Fibroblast of lung (primary cell): ENCODE measurements at regions not wholly inside any gene's neighbourhood (a gene's known extent, or its start where the extent isn't known, plus 50 kb on each side); places are given as distances from the start of the nearest gene placed in this dataset.

Experiments used
- DNase-seq, 2 donors: peaks; one replicate each; pipeline versions ENCODE4 v3.0.0 to v3.0.0-alpha.2; 2010; ENCODE audit warnings: low read depth in 2 of 2
- H2AFZ ChIP-seq: 2 replicates; pipeline ENCODE4 v1.5.1; 2012; ENCODE audit warnings: low read length, control low read depth, inconsistent platforms
- H3K27ac ChIP-seq: 2 replicates; pipeline ENCODE4 v1.5.1; 2011; ENCODE audit warnings: low read length, control low read depth; ENCODE audit not compliant: insufficient read depth
- H3K27me3 ChIP-seq: 2 replicates; pipeline ENCODE4 v1.5.1; 2011; ENCODE audit warnings: mild to moderate bottlenecking, low read length; ENCODE audit not compliant: control insufficient read depth, insufficient read depth
- H3K36me3 ChIP-seq: 2 replicates; pipeline ENCODE4 v1.5.1; 2011; ENCODE audit warnings: low read length; ENCODE audit not compliant: control insufficient read depth, insufficient read depth
- H3K4me1 ChIP-seq: 2 replicates; pipeline ENCODE4 v1.5.1; 2011; ENCODE audit warnings: low read length; ENCODE audit not compliant: control insufficient read depth, insufficient read depth; ENCODE audit errors: extremely low read depth
- H3K4me2 ChIP-seq: 2 replicates; pipeline ENCODE4 v1.5.1; 2011; ENCODE audit warnings: low read length, control low read depth; ENCODE audit not compliant: insufficient read depth; ENCODE audit errors: extremely low read depth
- H3K4me3 ChIP-seq, 4 experiments: fragments of 200-600 bp in 1 of 4; sonication (generic) in 1 of 4; replicated peaks in 1 of 4; 2 replicates each; pipeline ENCODE4 v1.5.1; 2011 to 2016; ENCODE audit warnings: low read length in 4 of 4, low read depth in 3 of 4, mild to moderate bottlenecking in 3 of 4, control low read depth in 2 of 4, inconsistent platforms in 1 of 4, mixed read lengths in 1 of 4; ENCODE audit not compliant: insufficient read depth in 1 of 4; ENCODE audit errors: control extremely low read depth in 1 of 4
- H3K79me2 ChIP-seq: 2 replicates; pipeline ENCODE4 v1.5.1; 2012; ENCODE audit warnings: mild to moderate bottlenecking, low read length, inconsistent platforms; ENCODE audit not compliant: control insufficient read depth, insufficient read depth
- H3K9ac ChIP-seq: 2 replicates; pipeline ENCODE4 v1.5.1; 2011; ENCODE audit warnings: mild to moderate bottlenecking, low read length, control low read depth; ENCODE audit not compliant: insufficient read depth
- H3K9me3 ChIP-seq: 2 replicates; pipeline ENCODE4 v1.5.1; 2012; ENCODE audit warnings: low read depth, low read length; ENCODE audit not compliant: control insufficient read depth, insufficient read depth
- H4K20me1 ChIP-seq: 2 replicates; pipeline ENCODE4 v1.5.1; 2011; ENCODE audit warnings: low read length; ENCODE audit not compliant: control insufficient read depth, insufficient read depth; ENCODE audit errors: extremely low read depth
- EZH2 ChIP-seq: IDR thresholded peaks from 2 replicates; pipeline ENCODE4 v1.5.1; 2012; ENCODE audit warnings: low read length, control low read depth, mild to moderate bottlenecking; ENCODE audit errors: missing control alignments
- TF ChIP-seq, protein P1 (sequence below), 2 donors: IDR thresholded peaks in 1 of 2; conservative IDR thresholded peaks in 1 of 2; 1 replicate in 1 of 2; 2 replicates in 1 of 2; pipeline ENCODE4 v1.5.1; 2011 to 2012; ENCODE audit warnings: low read length in 2 of 2, control low read depth in 1 of 2, inconsistent platforms in 1 of 2, low read depth in 1 of 2, mild to moderate bottlenecking in 1 of 2

DNA sequence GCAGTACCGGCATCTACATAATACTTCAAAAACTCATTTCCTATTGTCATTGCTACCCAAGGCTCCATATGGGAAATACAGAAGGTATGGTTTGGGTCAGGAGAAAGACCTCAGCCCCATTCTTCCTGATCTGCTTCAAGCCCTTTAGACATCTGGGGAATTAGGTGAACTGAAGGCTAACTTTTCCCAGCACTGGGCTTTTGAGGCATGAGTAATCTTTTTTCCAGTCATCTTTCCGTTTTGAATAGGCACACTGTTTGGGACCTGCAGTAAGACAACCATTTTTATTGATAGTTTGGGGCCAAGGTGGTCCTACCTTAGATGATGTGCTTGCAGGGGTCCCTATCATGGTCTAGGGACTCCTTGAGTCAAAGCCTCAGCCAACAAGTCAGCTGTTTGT lies 198.4 kb downstream of the HAO1 start:
- Histone ChIP-seq H3K4me2 (no peak overlapping the region), H3K36me3 (no peaks in the 10 kb centered on the region), H3K27me3 (no peaks in the 10 kb centered on the region), H3K4me1 (peaks cover 4% of the 10 kb centered on the region), H3K4me3 (no peak overlapping the region), H3K79me2 (no peaks in the 10 kb centered on the region), H2AFZ (no peak overlapping the region), H3K27ac (no peak overlapping the region), H3K9ac (no peak overlapping the region), H4K20me1 (no peaks in the 10 kb centered on the region), H3K9me3 (no peaks in the 10 kb centered on the region)
- no peak for TF ChIP-seq EZH2
- TF ChIP-seq, protein P1, sequence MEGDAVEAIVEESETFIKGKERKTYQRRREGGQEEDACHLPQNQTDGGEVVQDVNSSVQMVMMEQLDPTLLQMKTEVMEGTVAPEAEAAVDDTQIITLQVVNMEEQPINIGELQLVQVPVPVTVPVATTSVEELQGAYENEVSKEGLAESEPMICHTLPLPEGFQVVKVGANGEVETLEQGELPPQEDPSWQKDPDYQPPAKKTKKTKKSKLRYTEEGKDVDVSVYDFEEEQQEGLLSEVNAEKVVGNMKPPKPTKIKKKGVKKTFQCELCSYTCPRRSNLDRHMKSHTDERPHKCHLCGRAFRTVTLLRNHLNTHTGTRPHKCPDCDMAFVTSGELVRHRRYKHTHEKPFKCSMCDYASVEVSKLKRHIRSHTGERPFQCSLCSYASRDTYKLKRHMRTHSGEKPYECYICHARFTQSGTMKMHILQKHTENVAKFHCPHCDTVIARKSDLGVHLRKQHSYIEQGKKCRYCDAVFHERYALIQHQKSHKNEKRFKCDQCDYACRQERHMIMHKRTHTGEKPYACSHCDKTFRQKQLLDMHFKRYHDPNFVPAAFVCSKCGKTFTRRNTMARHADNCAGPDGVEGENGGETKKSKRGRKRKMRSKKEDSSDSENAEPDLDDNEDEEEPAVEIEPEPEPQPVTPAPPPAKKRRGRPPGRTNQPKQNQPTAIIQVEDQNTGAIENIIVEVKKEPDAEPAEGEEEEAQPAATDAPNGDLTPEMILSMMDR (conservative IDR thresholded peaks at IDR 0.05 in 1 of 2, IDR thresholded peaks at IDR 0.05 in 1 of 2; ENCODE audit: low read depth in 1 of 2, low read length in 2 of 2): no peak
- peak in 1 of 2 donors; percentile 56 for DNase-seq

DNA sequence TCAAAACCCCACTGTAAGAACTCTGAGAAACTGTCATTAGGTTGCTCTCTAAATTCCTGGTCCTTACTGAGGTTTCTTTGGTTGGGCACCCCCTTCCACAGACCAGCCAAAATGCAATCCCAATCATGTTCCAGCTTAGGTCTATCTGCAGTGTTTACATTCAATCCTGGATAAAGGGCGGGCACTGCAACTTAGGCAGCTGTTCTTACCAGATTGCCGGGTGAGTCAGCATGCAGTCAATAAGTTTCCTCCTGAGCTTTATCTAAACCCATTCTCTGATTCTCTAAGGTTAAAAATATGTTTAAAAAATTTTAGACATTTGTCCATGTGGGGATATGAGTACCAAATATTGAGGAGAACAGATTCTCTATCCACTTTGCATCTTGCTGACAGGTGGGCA lies 197.8 kb downstream of the HAO1 start:
- Histone ChIP-seq H3K27ac (peak overlapping the region; percentile 16), H3K4me2 (no peak overlapping the region), H3K27me3 (no peaks in the 10 kb centered on the region), H3K9me3 (no peaks in the 10 kb centered on the region), H3K9ac (no peak overlapping the region), H3K4me3 (no peak overlapping the region), H3K36me3 (no peaks in the 10 kb centered on the region), H2AFZ (no peak overlapping the region), H3K79me2 (no peaks in the 10 kb centered on the region), H3K4me1 (peaks cover 4% of the 10 kb centered on the region), H4K20me1 (no peaks in the 10 kb centered on the region)
- TF ChIP-seq, protein P1 (conservative IDR thresholded peaks at IDR 0.05 in 1 of 2, IDR thresholded peaks at IDR 0.05 in 1 of 2; ENCODE audit: low read depth in 1 of 2, low read length in 2 of 2): no peak
- no peak for TF ChIP-seq EZH2
- DNase-seq: peak; percentile 72 to 89

DNA sequence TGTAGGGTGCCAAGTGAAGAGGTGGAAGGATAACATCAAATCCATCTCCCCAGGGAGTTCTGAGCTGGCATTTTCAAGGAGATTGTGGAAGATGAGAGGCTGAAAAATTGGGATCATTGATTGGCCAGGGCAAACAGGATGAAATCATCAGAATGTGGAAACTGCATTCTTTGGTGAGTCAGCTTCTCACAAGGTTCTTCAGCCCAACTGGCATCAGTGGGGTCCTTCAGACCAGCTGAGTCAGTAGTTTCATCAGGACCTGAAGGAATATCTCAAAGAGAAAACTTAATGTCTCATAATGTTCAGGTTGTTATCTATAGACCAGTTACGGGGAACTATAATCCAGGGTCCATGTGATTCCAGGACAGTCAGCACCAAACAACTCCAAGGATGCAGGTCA lies 195.8 kb downstream of the HAO1 start:
- Histone ChIP-seq H2AFZ (no peak overlapping the region), H3K27ac (peak overlapping the region; percentile 52)

More for the DNA sequence above, 195.8 kb downstream of the HAO1 start:
- H3K4me2 ChIP-seq: no peak overlapping the region
- H3K4me3 ChIP-seq: no peak overlapping the region
- TF ChIP-seq EZH2: no peak
- TF ChIP-seq, protein P1 (conservative IDR thresholded peaks at IDR 0.05 in 1 of 2, IDR thresholded peaks at IDR 0.05 in 1 of 2; ENCODE audit: low read depth in 1 of 2, low read length in 2 of 2): no peak
- no peaks in the 10 kb centered on the region for H3K79me2 ChIP-seq
- H3K27me3 ChIP-seq: no peaks in the 10 kb centered on the region
- H3K4me1 ChIP-seq: peaks cover 4% of the 10 kb centered on the region
- no peaks in the 10 kb centered on the region for H3K36me3 ChIP-seq
- no peaks in the 10 kb centered on the region for H4K20me1 ChIP-seq
- DNase-seq: peak; percentile 54 to 90
- no peaks in the 10 kb centered on the region for H3K9me3 ChIP-seq
- no peak overlapping the region for H3K9ac ChIP-seq
